UCSD-AML1 (cell line): ENCODE measurements at regions not wholly inside any gene's neighbourhood (a gene's known extent, or its start where the extent isn't known, plus 50 kb on each side); places are given as distances from the start of the nearest gene placed in this dataset.

ENCODE experiments used
- DNase-seq: peaks from one replicate; lab custom pipeline; 2025; ENCODE audit not compliant: unreplicated experiment; lab: John Stamatoyannopoulos, UW

DNA sequence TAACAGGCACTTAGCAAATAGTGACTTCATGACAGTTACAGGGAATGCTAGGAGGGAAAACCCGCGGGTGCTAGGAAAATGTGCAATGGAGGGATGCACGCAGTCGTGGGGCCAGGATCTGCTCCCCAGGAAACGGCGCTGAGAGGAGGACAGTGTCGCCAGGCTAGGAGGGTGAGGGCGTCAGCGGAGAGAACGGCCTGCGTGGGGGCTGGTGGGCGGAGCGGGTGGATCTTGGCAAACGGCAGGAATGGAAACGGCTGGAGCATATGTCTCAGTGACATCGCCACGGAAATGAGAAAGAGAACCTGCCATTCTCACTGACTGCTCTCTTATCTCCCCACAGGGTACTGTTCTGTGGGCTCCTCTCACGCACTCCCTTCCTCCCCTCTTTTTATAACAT lies 478.5 kb upstream of the ID2 start:
- DNase-seq, result peak; percentile 66

DNA sequence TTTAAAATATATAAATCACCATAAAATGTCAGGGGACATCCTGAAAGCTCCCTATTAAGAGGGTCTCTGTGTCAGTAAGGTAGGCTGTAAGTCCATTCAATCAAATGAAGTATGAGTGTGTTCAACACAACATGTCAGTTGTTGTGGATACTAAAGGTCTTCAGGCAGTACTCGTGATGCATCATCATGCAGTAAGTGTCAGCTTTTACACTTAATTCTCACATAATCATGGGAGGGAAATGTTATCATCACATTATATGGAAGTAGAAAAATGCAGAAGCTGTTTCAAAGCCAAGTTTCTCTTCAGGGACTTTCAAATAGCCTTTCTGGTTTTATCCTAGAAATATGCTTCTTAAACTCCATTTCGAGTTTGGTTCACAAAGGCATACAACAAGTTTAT lies 477.1 kb upstream of the ID2 start:
- no peak for DNase-seq

DNA sequence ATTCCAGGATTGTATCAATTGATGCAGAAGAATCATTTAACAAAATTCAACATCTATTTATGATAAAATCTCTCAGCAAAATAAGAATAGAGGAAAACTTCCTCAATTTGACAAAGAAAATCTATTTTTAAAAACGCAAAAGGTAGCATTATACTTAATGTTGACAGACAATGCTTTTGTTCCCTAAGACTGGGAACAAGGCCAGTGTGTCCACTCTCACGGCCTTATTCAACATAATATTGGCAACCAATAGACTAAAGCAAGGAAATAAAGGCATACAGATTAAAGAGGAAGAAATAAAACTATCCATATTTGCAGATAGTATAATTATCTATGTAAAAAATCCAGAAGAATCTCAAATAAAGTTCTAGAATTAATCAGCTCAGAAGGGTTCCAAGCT lies 472.4 kb upstream of the ID2 start:
- DNase-seq, result no peak

DNA sequence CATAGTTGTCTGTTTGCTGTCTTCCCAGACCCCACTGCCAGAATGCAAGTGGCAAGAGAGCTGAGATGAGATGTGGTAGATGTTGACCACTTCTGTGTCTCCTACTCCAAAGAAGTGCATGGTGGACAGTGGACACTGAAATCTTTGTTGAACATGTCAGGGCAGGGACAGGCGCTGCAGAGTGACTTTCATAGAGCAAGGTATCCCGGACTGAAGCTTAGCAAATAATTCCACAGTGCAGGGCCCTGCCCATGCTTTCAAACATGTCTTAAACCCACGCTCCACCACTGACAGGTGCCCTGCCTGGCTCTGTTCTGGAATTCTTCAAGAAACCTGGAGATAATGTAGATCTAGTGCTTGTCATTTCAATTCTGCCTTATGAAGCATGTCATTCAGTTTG lies 470.5 kb upstream of the ID2 start:
- no peak for DNase-seq

DNA sequence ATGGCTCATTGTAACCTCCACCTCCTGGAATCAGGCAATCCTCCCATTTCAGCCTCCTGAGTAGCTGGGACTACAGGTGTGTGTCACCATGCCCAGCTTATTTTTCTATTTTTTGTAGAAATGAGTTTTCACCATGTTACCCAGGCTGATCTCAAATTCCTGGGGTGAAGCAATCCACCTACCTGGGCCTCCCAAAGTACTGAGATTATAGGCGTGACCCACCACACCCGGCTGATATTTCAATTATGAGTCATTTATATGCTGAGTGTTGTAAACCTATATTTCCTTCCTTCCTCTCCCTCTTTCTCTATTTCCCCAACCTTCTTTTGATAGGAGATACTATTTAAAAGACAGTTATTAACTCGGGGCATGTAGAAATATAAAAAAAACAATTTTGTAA lies 469.6 kb upstream of the ID2 start:
- DNase-seq, result no peak

DNA sequence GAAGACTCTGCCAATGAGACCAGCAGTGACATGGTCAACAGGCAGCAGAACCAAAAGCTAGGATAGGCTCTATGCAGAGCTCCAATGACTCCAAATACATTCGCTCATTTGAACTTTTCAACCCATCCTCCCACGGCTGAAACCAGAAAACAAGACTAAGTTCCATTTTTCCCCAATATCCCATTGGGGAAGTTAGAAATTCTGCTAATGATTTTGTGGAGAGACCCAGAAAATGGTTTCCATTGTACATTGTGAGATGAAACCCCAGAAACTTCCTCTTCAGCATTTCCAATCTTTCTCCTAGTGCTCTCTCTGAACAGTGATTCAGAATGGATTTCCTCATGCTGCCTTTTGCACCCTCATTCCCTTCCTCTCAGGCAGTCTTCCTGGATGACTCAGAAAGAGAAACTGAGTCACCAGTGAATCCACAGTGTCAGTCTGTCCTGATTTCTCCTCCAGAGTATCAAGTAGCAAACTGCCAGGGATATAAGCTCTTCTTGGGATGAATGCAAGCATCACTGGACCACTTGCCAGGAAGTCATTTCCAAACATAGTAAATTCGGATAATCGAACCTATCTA lies 467.7 kb upstream of the ID2 start:
- no peak for DNase-seq

DNA sequence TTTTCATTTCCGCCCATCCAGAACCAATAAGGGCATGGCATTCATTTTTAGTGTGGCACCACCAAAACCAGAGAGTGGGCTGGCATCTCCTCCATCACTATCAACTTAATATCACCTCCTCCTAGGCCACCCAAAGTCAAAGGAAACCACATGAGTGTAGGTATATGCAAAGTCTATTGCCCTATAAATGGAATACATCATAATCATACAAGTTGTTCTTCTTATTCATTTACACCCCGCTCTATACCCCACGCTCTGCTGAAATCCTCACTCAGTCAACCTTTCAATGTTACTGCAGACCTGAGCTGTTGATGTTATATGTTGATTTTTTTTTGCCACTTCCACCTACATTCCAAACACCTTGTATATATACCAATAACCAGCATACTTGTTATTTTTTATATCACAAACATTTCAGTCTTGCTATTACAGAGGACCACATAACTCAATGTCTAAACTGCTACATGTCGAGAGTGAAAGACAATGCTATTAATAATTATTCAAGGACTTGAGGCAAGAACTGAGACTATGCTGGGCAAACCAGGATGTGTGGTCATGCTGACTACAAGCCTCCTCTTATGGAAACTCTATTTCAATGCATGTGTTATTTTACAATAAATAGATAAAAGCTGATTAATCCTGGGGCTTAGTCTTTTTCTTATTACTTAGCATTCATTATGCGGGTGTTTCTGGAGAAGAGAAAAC lies 466.5 kb upstream of the ID2 start:
- DNase-seq, result no peak

DNA sequence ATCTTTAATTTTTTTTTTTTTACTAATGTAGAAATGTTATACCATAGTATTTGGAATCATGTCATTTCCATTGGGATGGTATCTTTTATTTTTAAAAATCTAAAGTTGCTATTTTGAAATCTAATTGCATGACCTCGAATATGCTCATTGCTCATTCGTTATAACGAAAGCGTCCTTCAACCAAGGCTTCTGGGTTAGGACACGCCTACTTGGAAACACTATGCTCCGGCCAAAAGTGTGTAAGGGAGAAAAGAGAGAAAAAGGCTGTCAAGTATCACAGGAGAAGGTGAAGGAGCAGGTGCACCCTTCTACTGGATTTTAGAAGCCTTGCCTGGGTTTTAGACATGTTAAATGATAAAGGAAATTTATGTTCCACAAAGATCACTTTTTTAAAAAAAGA lies 465.9 kb upstream of the ID2 start:
- no peak for DNase-seq

DNA sequence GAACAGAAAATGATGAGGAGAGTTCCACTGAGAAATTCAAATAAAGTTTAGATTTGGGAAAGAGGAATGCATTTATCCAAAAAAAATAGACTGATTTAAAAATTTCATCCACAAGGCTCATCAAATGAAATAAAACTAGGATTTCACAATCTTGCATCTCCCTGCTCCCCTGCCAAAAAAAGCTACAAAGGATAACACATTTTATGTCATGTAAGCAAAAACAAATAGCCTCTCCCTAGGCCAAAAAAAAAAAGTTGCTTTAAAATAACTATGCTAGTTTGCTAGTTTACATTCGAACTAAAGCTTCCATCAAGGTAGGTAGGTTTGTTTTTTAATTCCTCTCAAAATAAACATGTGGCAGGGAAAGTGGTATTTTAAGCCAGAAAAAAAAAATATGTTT lies 465.5 kb upstream of the ID2 start:
- no peak for DNase-seq

DNA sequence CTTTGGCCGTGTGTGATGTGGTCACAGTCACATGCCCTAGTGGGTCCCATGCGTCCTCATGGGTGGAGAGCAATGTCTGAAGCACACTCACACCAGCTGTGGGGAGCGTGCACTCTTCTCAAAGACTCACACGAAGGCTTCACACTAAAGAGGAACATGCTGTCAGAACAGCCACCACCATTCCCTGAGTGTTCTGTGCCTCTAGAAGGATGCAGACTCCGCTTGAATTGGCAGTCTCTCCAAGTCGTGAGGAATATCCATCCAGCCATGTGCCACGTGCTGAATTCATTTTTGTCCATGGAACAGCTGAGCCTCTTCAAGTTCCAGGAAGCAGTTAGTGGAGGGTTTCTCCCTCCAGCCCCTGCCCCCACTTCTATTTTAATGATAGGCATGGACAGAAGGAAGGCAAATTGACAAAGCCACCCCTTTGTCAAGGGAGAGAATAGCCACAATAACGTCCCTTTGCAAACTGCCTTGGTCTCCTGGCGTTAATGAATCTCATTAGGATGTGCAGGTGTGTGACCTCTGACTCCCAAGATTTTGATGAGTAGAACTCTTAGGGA lies 464.3 kb upstream of the ID2 start:
- no peak for DNase-seq

DNA sequence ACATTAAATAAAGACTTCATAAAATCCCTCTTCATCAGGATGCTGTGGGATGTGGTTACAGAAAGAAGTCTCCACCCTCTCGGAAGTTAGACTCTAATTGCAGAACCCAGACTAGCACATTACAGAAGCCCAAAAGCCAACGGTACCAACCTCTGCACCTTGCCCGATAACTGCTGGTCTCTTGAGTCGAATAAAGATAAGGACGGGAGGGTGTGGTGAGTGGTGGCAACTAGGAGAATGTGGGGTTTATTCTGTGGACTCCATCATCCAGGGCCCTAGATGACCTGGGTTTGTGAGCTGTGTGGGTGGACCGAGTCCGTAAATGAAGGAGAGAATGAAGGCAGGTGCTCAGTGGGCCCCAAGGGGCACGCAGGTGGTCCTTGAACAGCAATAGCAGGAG lies 462.8 kb upstream of the ID2 start:
- DNase-seq, result no peak

DNA sequence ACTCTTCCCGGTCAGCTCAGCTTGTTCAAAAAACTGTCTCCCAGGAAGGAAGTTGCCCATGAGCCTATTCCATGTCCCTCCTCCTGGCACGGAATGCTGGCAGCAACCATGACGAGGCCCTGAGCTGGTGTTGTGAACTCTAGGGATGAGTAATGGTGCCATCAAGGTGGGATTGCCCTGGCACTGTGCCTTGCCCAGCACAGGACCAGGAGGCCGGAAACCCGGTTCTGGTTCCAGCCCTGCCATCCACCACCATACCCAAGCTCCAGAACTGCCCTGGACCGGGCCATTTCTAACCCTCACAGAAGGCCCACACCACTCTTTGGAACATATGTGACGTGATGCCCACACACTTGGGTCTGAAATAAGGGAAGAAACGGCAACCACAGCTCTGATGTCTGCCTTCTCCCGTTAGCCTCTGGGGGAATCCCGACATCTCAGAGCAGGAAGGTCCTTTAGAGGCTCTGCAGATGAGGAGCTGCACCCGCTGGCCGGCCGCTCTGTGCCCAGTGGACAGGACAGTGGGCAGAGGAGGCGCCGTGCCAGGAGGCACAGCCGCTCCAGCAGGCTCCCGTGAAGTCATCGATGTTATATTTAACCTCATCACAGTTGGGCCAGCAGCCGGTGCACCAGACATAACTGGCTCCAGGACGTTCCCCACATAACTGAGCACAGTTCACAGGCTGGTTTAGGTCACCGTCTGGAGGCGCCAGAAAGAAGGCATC lies 462.1 kb upstream of the ID2 start:
- DNase-seq, result no peak

DNA sequence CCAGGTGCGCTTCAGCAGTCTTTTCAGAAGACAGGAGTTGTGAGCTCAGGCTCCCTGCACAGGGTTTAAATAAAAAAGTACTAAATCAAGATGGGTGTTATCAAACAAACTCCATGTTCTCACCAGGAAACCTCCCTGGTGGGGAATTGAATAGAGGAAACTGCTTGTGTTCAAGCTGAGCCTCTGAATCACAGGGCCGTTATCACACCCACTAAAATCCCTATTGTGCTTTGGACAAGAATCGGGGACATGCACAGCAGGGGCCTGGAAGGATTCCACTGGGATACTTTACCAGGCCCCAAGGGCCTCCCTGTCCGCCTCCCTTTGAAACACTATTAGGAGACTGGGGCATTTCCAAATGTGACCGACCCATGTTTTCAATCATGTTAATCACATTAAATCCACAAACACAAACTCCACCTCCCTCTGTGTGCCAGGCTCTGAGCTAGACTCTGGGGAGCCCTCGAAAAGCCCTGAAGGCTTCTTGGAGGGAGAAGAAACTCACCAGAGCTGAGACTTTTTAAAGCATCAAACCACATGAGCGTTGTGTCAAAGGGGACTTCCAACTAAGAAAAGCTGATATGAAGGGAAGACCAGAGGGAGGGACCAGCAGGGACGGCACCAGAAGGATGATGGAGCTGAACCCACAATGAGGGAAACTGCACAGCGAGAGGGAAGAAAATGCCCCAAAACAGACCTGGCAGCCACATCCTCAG lies 458.7 kb upstream of the ID2 start:
- DNase-seq, result no peak

DNA sequence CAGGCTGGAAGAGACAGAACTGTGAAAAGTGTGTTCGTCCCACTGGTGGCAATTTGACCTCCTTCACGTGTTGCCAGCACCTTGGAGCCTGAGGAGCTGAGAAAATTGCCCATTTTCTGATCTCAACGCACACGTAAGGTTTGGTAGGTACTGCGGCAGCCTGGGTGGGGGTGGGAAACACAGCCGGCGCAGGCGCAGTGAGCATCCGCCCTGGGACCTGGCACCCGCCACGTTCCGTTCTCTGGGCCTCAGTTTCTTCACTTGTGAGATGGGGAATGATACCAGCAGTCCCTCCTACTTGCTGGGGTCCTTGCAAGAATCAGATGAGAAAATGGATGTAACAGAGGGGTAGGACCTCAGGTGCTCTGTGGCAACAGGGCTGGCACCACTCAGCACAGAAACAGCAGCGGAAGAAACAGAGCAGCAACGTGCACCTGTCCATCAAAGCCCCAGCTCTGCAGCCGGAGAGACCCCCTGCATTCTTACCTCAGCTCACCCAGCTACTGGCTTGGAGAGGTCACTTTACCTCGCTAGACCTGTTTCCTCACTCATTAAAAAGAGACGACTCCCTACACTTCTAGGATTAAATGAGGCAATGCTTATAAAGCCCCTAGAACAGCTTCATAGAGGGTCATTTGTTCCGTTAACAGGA lies 458.0 kb upstream of the ID2 start:
- no peak for DNase-seq

DNA sequence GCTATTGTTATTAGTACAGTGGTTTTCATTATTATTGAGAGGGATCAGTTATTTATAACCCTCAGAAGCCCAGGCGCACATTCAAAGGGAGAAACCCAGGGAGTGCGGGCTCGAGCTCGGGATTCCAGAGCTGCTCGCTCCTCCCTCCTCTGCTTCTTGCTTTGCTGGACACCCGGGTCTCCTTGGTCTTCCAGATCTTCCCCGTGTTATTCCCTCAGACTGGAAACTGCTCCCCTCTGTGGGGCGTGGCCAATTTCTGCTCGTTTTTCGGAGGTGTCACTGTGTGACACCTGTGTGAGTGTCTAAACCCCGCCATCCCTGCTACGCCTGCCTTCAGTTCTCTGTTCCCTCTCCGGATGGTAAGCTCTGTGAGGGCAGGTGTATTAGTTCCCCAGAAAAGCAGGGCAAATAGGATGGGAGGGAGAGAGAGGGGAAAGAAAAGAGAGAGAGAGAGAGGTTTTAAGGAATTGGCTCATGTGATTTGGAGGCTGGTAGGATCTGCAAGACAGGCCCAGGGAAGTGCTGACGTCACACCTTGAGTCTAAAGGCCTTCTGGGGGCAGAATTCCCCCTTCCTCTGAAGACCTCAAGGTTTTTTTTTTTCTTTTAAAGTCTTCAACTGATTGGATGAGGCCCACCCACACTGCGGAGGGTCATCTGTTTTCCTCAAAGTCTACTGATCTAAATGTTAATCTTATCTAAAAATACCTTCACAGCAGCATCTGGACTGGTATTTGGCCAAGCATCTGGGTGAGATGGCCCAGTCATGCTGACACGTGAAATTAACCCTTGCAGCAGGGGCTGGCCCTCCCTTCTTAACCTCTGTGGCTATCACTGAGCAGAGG lies 457.3 kb upstream of the ID2 start:
- no peak for DNase-seq

DNA sequence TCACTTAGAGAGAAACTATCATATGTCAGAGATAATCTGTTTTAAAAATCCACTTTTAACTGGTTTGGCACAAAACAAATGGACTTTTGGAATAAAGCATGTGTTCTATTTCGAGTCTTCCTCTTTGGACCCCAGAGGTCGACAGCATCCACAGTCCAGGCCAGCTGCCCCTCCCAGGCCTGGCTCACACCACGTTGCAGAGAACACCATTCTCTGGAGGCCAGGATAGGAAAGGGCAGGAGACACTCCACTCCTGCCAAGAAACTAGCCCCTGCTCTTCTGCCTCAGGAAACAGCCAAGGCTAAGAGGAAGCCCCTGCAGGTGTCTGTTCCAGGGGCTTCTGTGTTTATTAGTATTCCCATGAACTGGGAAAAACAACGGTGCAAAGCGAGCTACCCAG lies 456.6 kb upstream of the ID2 start:
- DNase-seq, result no peak

DNA sequence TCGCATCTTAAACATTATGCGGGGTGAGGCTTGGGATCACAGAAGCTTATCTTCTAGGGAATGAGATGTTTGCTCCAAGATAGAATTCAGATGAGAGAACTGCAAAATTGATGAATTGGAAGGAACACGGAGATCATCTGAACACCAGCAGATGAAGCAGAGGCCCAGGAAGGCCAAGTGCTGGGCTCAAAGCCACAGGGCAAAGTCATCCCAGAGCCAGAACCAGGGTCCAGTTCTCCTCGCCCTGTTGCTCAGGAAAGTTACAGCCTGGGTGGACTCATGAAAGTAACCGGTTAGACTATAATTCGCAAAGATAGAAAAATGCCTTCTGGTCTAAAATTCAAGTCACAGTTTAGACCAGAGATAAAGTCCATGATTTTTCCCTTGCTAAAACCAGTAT lies 456.1 kb upstream of the ID2 start:
- no peak for DNase-seq

DNA sequence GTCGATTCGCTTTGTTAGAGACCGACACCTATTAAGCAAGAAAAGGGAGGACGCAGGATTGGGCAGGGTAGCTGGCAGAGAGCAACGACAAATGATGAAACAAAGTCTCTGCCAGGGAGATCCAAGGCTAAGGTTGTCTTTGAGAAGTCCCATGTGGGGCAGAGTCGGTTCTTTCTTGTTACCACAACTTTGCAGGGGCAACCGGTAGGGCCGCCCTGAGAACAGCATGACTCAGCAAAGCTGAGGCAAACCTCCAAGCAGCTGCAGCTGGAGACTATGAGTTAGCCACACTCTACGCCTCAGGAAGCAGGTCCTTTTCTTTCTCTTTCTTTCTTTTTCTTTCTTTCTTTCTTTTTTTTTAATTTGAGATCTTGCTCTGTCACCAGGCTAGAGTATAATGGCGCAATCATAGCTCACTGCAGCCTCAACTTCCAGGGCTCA lies 452.3 kb upstream of the ID2 start:
- peak; percentile 80 for DNase-seq

DNA sequence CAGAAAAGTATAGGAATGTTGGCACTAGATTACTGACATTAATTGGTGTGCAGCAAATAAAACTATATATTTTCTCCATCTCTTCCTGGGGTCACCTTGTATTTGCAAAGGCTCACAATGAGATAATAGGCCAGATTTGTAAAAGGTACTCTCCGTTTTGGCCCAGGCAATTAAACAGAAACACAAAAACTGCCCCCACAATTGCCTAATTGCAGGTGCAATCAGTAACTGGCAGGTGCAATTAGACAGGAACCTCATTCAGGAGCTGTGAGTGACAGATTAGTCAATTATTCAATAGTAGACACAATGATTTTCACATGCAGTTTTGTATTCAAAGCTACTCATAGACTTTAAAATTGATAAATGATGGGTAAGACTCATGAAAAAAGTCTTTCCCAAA lies 451.4 kb upstream of the ID2 start:
- no peak for DNase-seq

DNA sequence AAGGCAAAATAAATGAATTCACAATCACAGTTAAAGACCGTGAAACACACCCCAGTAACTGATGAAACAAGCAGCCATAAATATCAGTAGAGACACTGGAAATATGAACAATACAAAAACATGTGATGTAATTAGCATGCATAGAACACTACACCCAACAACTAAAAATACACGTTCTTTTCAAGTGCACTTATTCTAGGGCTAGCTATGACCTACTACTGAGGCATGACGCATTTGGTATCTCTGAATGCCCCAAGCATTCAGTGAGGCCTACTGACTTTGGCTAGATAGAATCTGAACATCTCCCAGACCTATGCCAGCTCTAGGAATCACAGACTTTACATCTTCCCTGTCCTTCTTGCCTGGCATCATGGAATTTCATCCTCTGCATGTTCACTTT lies 450.0 kb upstream of the ID2 start:
- no peak for DNase-seq
